ENCODE measurements at regions not wholly inside any gene's neighbourhood (a gene's known extent, or its start where the extent isn't known, plus 50 kb on each side); places are given as distances from the start of the nearest gene placed in this dataset.

GRCh38 chr5:118545470-118545869 lies 442.9 kb downstream of the DTWD2 start:
- H3K9me3 ChIP-seq = no peaks in the 10 kb centered on the region
- intact Hi-C loops (cut with DNase I; ENCODE audit: low total_unique reads) = no loop called here
- DNase-seq = no peak
- no peaks in the 10 kb centered on the region for H3K36me3 ChIP-seq
- H3K4me3 ChIP-seq = no peak overlapping the region
- no peak overlapping the region for H3K27ac ChIP-seq
- 84 to 97% (median 93%) methylated on average over 1 of the region's 1 CpG for WGBS, 5 donors
- H3K27me3 ChIP-seq (replicated peaks in 1 of 7) = no peaks in the 10 kb centered on the region
- TF ChIP-seq POLR2AphosphoS5 (IDR thresholded peaks at IDR 0.05) (no peak), POLR2A (IDR thresholded peaks at IDR 0.05) (no peak), CTCF (IDR thresholded peaks at IDR 0.05 in 8 of 11, conservative IDR thresholded peaks at IDR 0.05 in 3 of 11) (no peak)
- no peaks in the 10 kb centered on the region for H3K4me1 ChIP-seq

- Histone ChIP-seq H3K4me1 (no peaks in the 10 kb centered on the region), H3K4me3 (no peak overlapping the region), H3K36me3 (no peaks in the 10 kb centered on the region), H3K27me3 (replicated peaks in 1 of 7) (no peaks in the 10 kb centered on the region), H3K9me3 (no peaks in the 10 kb centered on the region), H3K27ac (no peak overlapping the region)
- no peak for DNase-seq
- intact Hi-C loops (cut with DNase I; ENCODE audit: low total_unique reads) = no loop called here
- TF ChIP-seq POLR2A (IDR thresholded peaks at IDR 0.05) (no peak), POLR2AphosphoS5 (IDR thresholded peaks at IDR 0.05) (no peak), CTCF (IDR thresholded peaks at IDR 0.05 in 8 of 11, conservative IDR thresholded peaks at IDR 0.05 in 3 of 11) (no peak)
- WGBS, 5 donors = 42 to 55% (median 43%) methylated on average over 4 of the region's 4 CpGs
Observed at GRCh38 chr5:118544887-118545449, 443.4 kb downstream of the DTWD2 start.

- intact Hi-C loops (cut with DNase I; ENCODE audit: low total_unique reads) = no loop called here
- no peak for TF ChIP-seq POLR2AphosphoS5 (IDR thresholded peaks at IDR 0.05)
- TF ChIP-seq CTCF (IDR thresholded peaks at IDR 0.05 in 8 of 11, conservative IDR thresholded peaks at IDR 0.05 in 3 of 11) = no peak
- no peak for TF ChIP-seq POLR2A (IDR thresholded peaks at IDR 0.05)
- Histone ChIP-seq H3K4me1 (no peaks in the 10 kb centered on the region), H3K4me3 (no peak overlapping the region), H3K9me3 (no peaks in the 10 kb centered on the region), H3K36me3 (no peaks in the 10 kb centered on the region), H3K27ac (no peak overlapping the region), H3K27me3 (replicated peaks in 1 of 7) (no peaks in the 10 kb centered on the region)
- 83 to 98% (median 88%) methylated on average over 2 of the region's 2 CpGs for WGBS, 5 donors
- no peak for DNase-seq
Observed at GRCh38 chr5:118533923-118534322, 454.4 kb downstream of the DTWD2 start.

DNA sequence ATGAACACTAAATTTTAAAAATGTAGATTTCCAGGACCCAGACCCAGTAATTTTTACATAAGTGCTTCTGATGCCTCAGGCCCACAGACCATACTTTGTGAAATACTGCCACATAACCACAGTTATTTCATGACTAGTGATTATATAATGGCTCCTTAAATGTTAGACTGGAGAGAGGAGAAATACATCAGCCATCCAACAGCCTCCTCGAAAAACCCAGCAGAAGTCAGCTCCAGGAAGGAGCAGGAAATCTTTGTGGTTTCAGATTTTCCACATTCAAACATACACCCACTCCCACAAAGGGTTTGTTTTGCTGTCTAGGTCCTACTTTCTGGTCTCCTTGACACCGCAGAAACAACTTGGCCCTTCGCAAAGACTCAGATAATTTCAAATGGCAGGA lies 455.2 kb downstream of the DTWD2 start:
- 11 to 56% (median 35%) methylated on average over 3 of the region's 3 CpGs for WGBS, 5 donors
- no peaks in the 10 kb centered on the region for H3K9me3 ChIP-seq
- intact Hi-C loops (cut with DNase I; ENCODE audit: low total_unique reads) = no loop called here
- DNase-seq = no peak
- no peaks in the 10 kb centered on the region for H3K36me3 ChIP-seq
- H3K27ac ChIP-seq = no peak overlapping the region
- no peak overlapping the region for H3K4me3 ChIP-seq
- no peaks in the 10 kb centered on the region for H3K27me3 ChIP-seq (replicated peaks in 1 of 7)
- TF ChIP-seq POLR2AphosphoS5 (IDR thresholded peaks at IDR 0.05) = no peak
- TF ChIP-seq CTCF (IDR thresholded peaks at IDR 0.05 in 8 of 11, conservative IDR thresholded peaks at IDR 0.05 in 3 of 11) = no peak
- no peak for TF ChIP-seq POLR2A (IDR thresholded peaks at IDR 0.05)
- no peaks in the 10 kb centered on the region for H3K4me1 ChIP-seq

Data from spleen (tissue), 11 donors.